ENCODE measurements at regions not wholly inside any gene's neighbourhood (a gene's known extent, or its start where the extent isn't known, plus 50 kb on each side); places are given as distances from the start of the nearest gene placed in this dataset.

- Mint-ChIP-seq H3K4me1 (peaks cover 6% of the 10 kb centered on the region), H3K27ac (peak overlapping the region; percentile 16), H3K36me3 (no peaks in the 10 kb centered on the region), H3K9me3 (no peaks in the 10 kb centered on the region), H3K4me3 (no peak overlapping the region)
- DNase-seq (ENCODE audit: low spot score in 2 of 2): no peak
- no peak for ATAC-seq
These were observed 94.9 kb downstream of the PCDH1 start for GRCh38 chr5:141783005-141783946.

DNA sequence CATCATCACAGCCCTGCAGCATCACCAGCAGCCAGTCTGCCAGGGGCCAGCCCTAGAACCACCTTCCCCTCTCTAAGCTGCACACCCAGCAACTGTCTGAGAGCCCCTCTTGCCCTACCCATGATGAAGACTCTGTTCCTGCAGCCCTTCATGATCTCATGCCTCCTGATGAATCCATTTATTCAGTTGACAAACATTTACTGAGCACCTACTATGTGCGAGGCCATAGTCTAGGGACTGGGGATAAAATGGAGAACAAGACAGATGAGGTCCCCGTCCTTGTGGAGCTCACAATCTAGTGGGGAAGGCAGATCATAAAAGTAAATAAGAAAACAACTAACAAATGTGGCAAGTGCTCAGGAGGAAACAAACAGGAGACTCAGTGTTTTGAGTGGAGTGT, 96.3 kb downstream of the PCDH1 start:
- ATAC-seq: no peak
- H3K36me3 Mint-ChIP-seq: no peaks in the 10 kb centered on the region
- H3K4me1 Mint-ChIP-seq: peaks cover 6% of the 10 kb centered on the region
- no peaks in the 10 kb centered on the region for H3K9me3 Mint-ChIP-seq
- no peak overlapping the region for H3K27ac Mint-ChIP-seq
- no peak for DNase-seq (ENCODE audit: low spot score in 2 of 2)
- no peak overlapping the region for H3K4me3 Mint-ChIP-seq

- Mint-ChIP-seq H3K27ac (no peak overlapping the region), H3K9me3 (no peaks in the 10 kb centered on the region), H3K4me1 (peaks cover 6% of the 10 kb centered on the region), H3K4me3 (no peak overlapping the region), H3K36me3 (no peaks in the 10 kb centered on the region)
- ATAC-seq: no peak
- no peak for DNase-seq (ENCODE audit: low spot score in 2 of 2)
These were observed 97.0 kb downstream of the PCDH1 start for GRCh38 chr5:141780952-141781781.

- no peak for ATAC-seq
These were observed 97.8 kb downstream of the PCDH1 start for GRCh38 chr5:141780240-141780951.

DNA sequence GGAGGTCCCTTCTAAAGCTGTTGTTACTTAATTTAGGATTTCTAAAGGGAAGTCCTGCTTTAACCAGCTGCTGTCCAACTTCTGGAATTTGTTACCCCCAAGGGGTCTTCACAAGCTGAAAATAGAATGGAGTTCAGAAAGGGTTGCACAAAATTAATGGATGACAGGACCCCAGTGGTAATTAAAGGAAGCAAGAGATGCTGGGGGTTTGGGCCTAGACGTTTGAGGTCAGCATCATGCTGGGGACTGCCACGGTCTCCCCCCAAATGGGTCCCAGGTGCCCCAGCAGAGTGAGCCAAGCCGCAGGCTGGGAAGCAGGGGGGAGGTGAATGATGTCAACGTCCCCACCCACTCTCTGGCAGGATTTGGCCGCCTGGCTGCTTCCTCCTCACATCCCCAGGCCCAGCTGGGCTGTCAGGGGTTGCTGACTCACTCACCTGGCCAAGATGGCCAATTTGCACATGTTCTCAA, 97.5 kb upstream of the ARAP3 start:
- no peaks in the 10 kb centered on the region for H3K9me3 Mint-ChIP-seq
- peaks cover 6% of the 10 kb centered on the region for H3K4me1 Mint-ChIP-seq
- no peak overlapping the region for H3K27ac Mint-ChIP-seq
- no peak overlapping the region for H3K4me3 Mint-ChIP-seq
- no peak for ATAC-seq
- H3K36me3 Mint-ChIP-seq: no peaks in the 10 kb centered on the region
- DNase-seq (ENCODE audit: low spot score in 2 of 2): no peak

More at GRCh38 chr5:141780240-141780951, 97.8 kb downstream of the PCDH1 start:
- H3K9me3 Mint-ChIP-seq: no peaks in the 10 kb centered on the region
- DNase-seq (ENCODE audit: low spot score in 2 of 2): no peak
- no peaks in the 10 kb centered on the region for H3K36me3 Mint-ChIP-seq
- peaks cover 6% of the 10 kb centered on the region for H3K4me1 Mint-ChIP-seq
- no peak overlapping the region for H3K4me3 Mint-ChIP-seq
- H3K27ac Mint-ChIP-seq: no peak overlapping the region

- ATAC-seq (no peak), DNase-seq (ENCODE audit: low spot score in 2 of 2) (no peak)
- no peak overlapping the region for H3K27ac Mint-ChIP-seq
- H3K36me3 Mint-ChIP-seq: no peaks in the 10 kb centered on the region
- H3K4me1 Mint-ChIP-seq: peaks cover 6% of the 10 kb centered on the region
- H3K4me3 Mint-ChIP-seq: no peak overlapping the region
- H3K9me3 Mint-ChIP-seq: no peaks in the 10 kb centered on the region
These were observed 96.7 kb upstream of the ARAP3 start for GRCh38 chr5:141778683-141779082.

DNA sequence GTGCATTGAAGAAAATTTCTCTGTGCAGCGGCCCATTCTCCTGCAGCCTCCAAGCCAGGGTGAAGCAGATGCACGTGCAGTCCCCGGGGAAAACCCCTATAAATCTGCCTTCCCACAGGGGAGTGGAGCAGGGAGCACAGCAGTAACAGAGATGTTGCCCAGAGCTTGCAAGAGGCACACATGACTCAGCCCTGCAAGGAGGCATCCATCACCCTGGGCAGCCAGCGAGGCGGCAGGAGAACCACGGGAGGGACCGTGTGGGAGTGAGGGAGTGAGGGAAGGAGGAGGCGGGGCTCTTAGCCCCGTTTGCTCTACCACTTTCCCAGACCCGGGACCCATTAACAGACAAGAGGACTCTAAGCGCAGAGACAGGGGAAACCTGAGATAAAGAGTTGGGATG, 96.2 kb upstream of the ARAP3 start:
- H3K4me3 Mint-ChIP-seq: no peak overlapping the region
- DNase-seq (ENCODE audit: low spot score in 2 of 2) (no peak), ATAC-seq (no peak)
- H3K36me3 Mint-ChIP-seq: no peaks in the 10 kb centered on the region
- no peaks in the 10 kb centered on the region for H3K9me3 Mint-ChIP-seq
- H3K27ac Mint-ChIP-seq: no peak overlapping the region
- H3K4me1 Mint-ChIP-seq: peaks cover 6% of the 10 kb centered on the region

DNA sequence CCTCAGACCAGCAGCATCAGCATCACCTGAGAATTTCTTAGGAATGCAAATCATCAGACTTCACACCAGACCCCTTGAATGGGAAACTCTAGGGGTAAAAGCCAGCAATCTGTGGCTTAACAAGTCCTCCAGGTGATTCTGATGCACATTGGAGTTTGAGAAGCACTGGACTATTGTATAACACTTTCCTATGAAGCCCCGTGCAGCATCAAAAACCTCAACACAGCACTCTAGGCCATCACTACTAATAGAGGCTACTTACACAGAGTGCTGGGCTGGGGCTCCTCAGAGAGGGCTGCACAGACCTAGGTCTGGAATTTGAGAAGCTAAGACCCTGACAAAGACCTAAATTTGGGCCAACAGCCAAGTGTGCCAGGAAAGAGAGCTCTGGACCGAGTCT, 95.7 kb upstream of the ARAP3 start:
- Mint-ChIP-seq H3K27ac (no peak overlapping the region), H3K36me3 (no peaks in the 10 kb centered on the region), H3K9me3 (no peaks in the 10 kb centered on the region), H3K4me3 (no peak overlapping the region), H3K4me1 (peaks cover 6% of the 10 kb centered on the region)
- no peak for ATAC-seq
- DNase-seq (ENCODE audit: low spot score in 2 of 2): no peak

GRCh38 chr5:141777130-141777529, 95.1 kb upstream of the ARAP3 start:
- no peak overlapping the region for H3K27ac Mint-ChIP-seq
- peaks cover 6% of the 10 kb centered on the region for H3K4me1 Mint-ChIP-seq
- no peaks in the 10 kb centered on the region for H3K36me3 Mint-ChIP-seq
- no peak overlapping the region for H3K4me3 Mint-ChIP-seq
- no peaks in the 10 kb centered on the region for H3K9me3 Mint-ChIP-seq
- DNase-seq (ENCODE audit: low spot score in 2 of 2): no peak
- no peak for ATAC-seq

DNA sequence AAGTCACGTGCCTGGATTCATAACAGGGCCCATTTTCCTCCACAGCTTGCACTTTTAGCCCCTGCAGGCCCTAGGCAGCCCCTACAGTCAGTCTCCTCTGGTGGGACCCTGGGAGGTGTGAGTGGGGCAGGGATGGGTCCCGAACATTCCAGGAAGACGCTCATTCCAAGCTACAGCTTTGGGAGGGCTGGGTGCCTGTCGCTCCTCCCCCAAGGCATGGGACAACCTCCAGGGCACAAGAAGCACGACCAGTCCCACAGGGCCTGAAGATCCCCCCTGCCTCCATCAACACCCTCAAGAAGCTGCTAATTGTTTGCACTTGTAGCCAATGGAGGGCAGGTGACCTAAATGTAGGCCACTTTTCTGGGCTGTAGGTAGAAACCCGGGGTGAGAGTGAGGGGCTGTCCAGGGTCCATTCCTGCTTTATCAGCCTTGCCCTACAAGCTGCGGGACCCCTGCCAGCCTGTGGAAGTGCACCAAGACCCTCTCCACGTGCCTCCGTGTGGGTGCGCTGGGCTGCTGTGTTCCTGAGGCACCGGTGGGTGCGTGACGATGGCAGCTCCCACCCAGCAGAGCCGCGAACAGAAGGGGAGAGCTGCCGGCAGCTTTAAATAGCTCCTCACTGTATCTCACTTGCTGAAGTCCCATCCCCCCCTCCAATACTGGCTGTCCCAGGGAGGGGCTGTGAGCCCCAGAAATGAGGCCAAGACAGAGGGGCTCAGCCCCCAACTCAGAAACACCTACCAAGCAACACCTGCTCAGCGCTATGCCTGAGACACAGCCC, 91.9 kb upstream of the ARAP3 start:
- no peaks in the 10 kb centered on the region for H3K4me1 Mint-ChIP-seq
- DNase-seq (ENCODE audit: low spot score in 2 of 2) (no peak), ATAC-seq (no peak)
- H3K4me3 Mint-ChIP-seq: no peak overlapping the region
- no peak overlapping the region for H3K27ac Mint-ChIP-seq
- no peaks in the 10 kb centered on the region for H3K9me3 Mint-ChIP-seq
- no peaks in the 10 kb centered on the region for H3K36me3 Mint-ChIP-seq

DNA sequence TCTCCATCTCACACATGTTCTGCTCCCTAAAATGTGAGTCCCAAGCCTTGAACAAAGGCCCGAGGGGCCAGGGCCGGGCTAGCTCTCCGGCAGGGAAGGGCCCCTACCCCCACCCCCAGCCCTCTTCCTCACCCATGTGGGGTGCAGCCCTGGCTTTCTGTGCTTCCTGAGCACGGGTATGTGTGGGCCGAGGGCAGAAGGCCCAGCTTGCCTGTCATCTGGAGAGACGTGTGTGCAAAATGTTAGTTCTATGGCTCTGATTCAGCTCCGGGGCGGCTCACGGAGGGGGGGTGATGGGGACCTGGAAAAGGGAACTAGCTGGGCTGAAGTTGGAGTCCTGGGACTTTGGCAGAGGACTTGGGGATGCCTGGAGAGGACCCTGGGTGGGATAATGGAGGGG, 90.3 kb upstream of the ARAP3 start:
- no peaks in the 10 kb centered on the region for H3K4me1 Mint-ChIP-seq
- H3K36me3 Mint-ChIP-seq: no peaks in the 10 kb centered on the region
- H3K27ac Mint-ChIP-seq: no peak overlapping the region
- no peak for DNase-seq (ENCODE audit: low spot score in 2 of 2)
- no peak overlapping the region for H3K4me3 Mint-ChIP-seq
- H3K9me3 Mint-ChIP-seq: no peaks in the 10 kb centered on the region
- ATAC-seq: no peak

- Mint-ChIP-seq H3K27ac (no peak overlapping the region), H3K36me3 (no peaks in the 10 kb centered on the region), H3K4me3 (no peak overlapping the region), H3K9me3 (no peaks in the 10 kb centered on the region), H3K4me1 (no peaks in the 10 kb centered on the region)
- DNase-seq (ENCODE audit: low spot score in 2 of 2) (no peak), ATAC-seq (no peak)
These were observed 89.5 kb upstream of the ARAP3 start for GRCh38 chr5:141771562-141771961.

DNA sequence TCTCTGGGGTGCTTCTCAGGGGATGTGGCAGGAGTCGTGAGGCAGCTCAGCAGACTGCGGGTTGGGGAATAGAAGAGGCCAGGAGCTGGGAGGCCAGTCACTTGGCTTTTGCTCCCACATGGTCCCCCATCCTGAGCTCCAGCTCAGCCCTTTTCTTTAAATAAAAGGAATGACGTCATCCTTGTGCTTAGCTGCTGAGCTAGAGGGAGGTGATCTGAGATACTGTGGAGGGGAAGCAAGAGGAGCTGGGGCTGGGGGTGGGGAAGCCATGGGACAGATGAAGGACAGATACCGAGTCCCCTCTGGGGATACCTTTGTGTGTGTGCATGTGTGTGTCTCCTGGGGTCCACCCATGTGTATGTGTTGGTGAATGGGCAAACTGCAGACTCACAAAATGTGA, 89.0 kb upstream of the ARAP3 start:
- H3K9me3 Mint-ChIP-seq: no peaks in the 10 kb centered on the region
- DNase-seq (ENCODE audit: low spot score in 2 of 2) (no peak), ATAC-seq (no peak)
- H3K27ac Mint-ChIP-seq: no peak overlapping the region
- H3K4me3 Mint-ChIP-seq: no peak overlapping the region
- H3K4me1 Mint-ChIP-seq: no peaks in the 10 kb centered on the region
- no peaks in the 10 kb centered on the region for H3K36me3 Mint-ChIP-seq

GRCh38 chr5:141769671-141770070, 87.6 kb upstream of the ARAP3 start:
- ATAC-seq (no peak), DNase-seq (ENCODE audit: low spot score in 2 of 2) (no peak)
- Mint-ChIP-seq H3K4me3 (no peak overlapping the region), H3K9me3 (no peaks in the 10 kb centered on the region), H3K27ac (no peak overlapping the region), H3K36me3 (no peaks in the 10 kb centered on the region), H3K4me1 (no peaks in the 10 kb centered on the region)

- no peaks in the 10 kb centered on the region for H3K9me3 Mint-ChIP-seq
These were observed 85.6 kb upstream of the ARAP3 start for GRCh38 chr5:141767671-141768070.

More at GRCh38 chr5:141767671-141768070, 85.6 kb upstream of the ARAP3 start:
- ATAC-seq: no peak
- no peak overlapping the region for H3K4me3 Mint-ChIP-seq
- no peak for DNase-seq (ENCODE audit: low spot score in 2 of 2)
- H3K4me1 Mint-ChIP-seq: no peaks in the 10 kb centered on the region
- H3K27ac Mint-ChIP-seq: no peak overlapping the region
- H3K36me3 Mint-ChIP-seq: no peaks in the 10 kb centered on the region
